Renal pelvis (tissue), 1 donor: ENCODE measurements at regions not wholly inside any gene's neighbourhood (a gene's known extent, or its start where the extent isn't known, plus 50 kb on each side); places are given as distances from the start of the nearest gene placed in this dataset.
A peak's percentile ranks its signal among the peaks of the same experiment; 100 is the strongest.
"Not testable (repeated sequence)": the region's sequence is repeated elsewhere in the genome, so short reads cannot be mapped to it uniquely, and the experiment has no call there.

ENCODE experiments used
- DNase-seq: peaks from one replicate; pipeline ENCODE4 v3.0.0-alpha.2; 2013

- DNase-seq, result no peak
Observed at GRCh38 chr12:13924286-13924685, 57.1 kb downstream of the GRIN2B start.

GRCh38 chr12:13918897-13919296 is 62.5 kb downstream of the GRIN2B start:
- no peak for DNase-seq

GRCh38 chr12:13915096-13915495 is 66.3 kb downstream of the GRIN2B start:
- no peak for DNase-seq

- no peak for DNase-seq
Observed at GRCh38 chr12:13913371-13913770, 68.0 kb downstream of the GRIN2B start.

- DNase-seq, result no peak
Observed at GRCh38 chr12:13911756-13912554, 69.4 kb downstream of the GRIN2B start.

- no peak for DNase-seq
Observed at GRCh38 chr12:13905794-13906193, 75.6 kb downstream of the GRIN2B start.

- no peak for DNase-seq
Observed at GRCh38 chr12:13900718-13901117, 80.7 kb downstream of the GRIN2B start.

- DNase-seq, result not testable (repeated sequence)
Observed at GRCh38 chr12:13898387-13898786, 83.0 kb downstream of the GRIN2B start.

- no peak for DNase-seq
Observed at GRCh38 chr12:13897811-13898210, 83.6 kb downstream of the GRIN2B start.

GRCh38 chr12:13896063-13896626 is 85.3 kb downstream of the GRIN2B start:
- DNase-seq, result no peak

- DNase-seq, result no peak
Observed at GRCh38 chr12:13891902-13892301, 89.5 kb downstream of the GRIN2B start.

- DNase-seq, result no peak
Observed at GRCh38 chr12:13890943-13891342, 90.5 kb downstream of the GRIN2B start.

GRCh38 chr12:13887779-13888388 is 93.5 kb downstream of the GRIN2B start:
- DNase-seq, result no peak

- DNase-seq, result no peak
Observed at GRCh38 chr12:13882176-13882575, 99.2 kb downstream of the GRIN2B start.

- DNase-seq, result no peak
Observed at GRCh38 chr12:13880613-13881012, 100.8 kb downstream of the GRIN2B start.

- no peak for DNase-seq
Observed at GRCh38 chr12:13875744-13876143, 105.7 kb downstream of the GRIN2B start.

- no peak for DNase-seq
Observed at GRCh38 chr12:13870255-13870654, 111.1 kb downstream of the GRIN2B start.

GRCh38 chr12:13864081-13864673 is 117.2 kb downstream of the GRIN2B start:
- peak; percentile 64 for DNase-seq

- DNase-seq, result no peak
Observed at GRCh38 chr12:13857750-13858149, 123.7 kb downstream of the GRIN2B start.

GRCh38 chr12:13853471-13853870 is 127.9 kb downstream of the GRIN2B start:
- no peak for DNase-seq

GRCh38 chr12:13851828-13852227 is 129.6 kb downstream of the GRIN2B start:
- DNase-seq, result peak; percentile 34

GRCh38 chr12:13849456-13849855 is 131.9 kb downstream of the GRIN2B start:
- no peak for DNase-seq

GRCh38 chr12:13843841-13844240 is 137.6 kb downstream of the GRIN2B start:
- DNase-seq, result no peak
